K562 (cell line): ENCODE measurements at regions not wholly inside any gene's neighbourhood (a gene's known extent, or its start where the extent isn't known, plus 50 kb on each side); places are given as distances from the start of the nearest gene placed in this dataset.

Experiments
- ATAC-seq: fragments of 200-7000 bp; cut with Tn5 transposase; 3 replicates; pipeline ENCODE4 v1.9.1; 2020; ENCODE audit warnings: moderate library complexity
- BruUV-seq: library from RNA; stranded (reverse); fragments of 400-500 nt; replicated peaks from 2 replicates; lab custom pipeline; 2021; lab: Mats Ljungman, UMichigan
- CTCF ChIA-PET: fragments of 300-600 bp; formaldehyde crosslinking; extraction: SDS; loops from one replicate; lab custom pipeline; 2021; ENCODE audit warnings: low intra/inter-chr PET ratio; lab: Yijun Ruan, JAX
- POLR2A ChIA-PET: fragments of 300-600, 350-650 bp; sonication (Branson Sonifier 250); formaldehyde crosslinking; extraction: SDS; loops from one replicate; lab custom pipeline; 2021; ENCODE audit warnings: antibody characterized with exemption, inconsistent platforms; lab: Yijun Ruan, JAX
- DNase-seq, 4 experiments: peaks; one replicate each; pipeline versions ENCODE4 v3.0.0 to v3.0.0-alpha.2; 2011 to 2018; ENCODE audit warnings: low spot score in 3 of 4, mixed read lengths in 3 of 4; ENCODE audit errors: extremely low read depth in 1 of 4
- FAIRE-seq: peaks from 2 replicates; lab custom pipeline; 2011; peaks lifted over from hg19 to GRCh38; lab: Jason Lieb, UNC
- H2AFZ ChIP-seq: 2 replicates; pipeline ENCODE4 v1.6.0; 2011; ENCODE audit warnings: low read depth, low read length, control low read depth, inconsistent platforms
- H3K27ac ChIP-seq: fragments of 200-600 bp; 3 replicates; pipeline ENCODE4 v1.8.0; 2011; ENCODE audit warnings: low read depth, mild to moderate bottlenecking, control low read depth, inconsistent platforms, low read length, moderate library complexity, mixed read lengths; ENCODE audit errors: extremely low read depth
- H3K27me3 ChIP-seq, 2 experiments: fragments of 300-600 bp in 1 of 2; 2 replicates in 1 of 2; 3 replicates in 1 of 2; pipeline versions ENCODE4 v1.6.0 to v1.8.0; 2011; ENCODE audit warnings: inconsistent platforms in 2 of 2, low read length in 2 of 2, mild to moderate bottlenecking in 1 of 2, mixed read lengths in 1 of 2, moderate library complexity in 1 of 2; ENCODE audit not compliant: control insufficient read depth in 2 of 2, insufficient read depth in 2 of 2
- H3K36me3 ChIP-seq: fragments of 300-600 bp; 3 replicates; pipeline ENCODE4 v1.8.0; 2011; ENCODE audit warnings: mild to moderate bottlenecking, low read length, inconsistent platforms; ENCODE audit not compliant: control insufficient read depth, insufficient read depth
- H3K4me1 ChIP-seq, 2 experiments: fragments of 200-600 bp in 1 of 2; replicated peaks in 1 of 2; 2 replicates in 1 of 2; 3 replicates in 1 of 2; pipeline versions ENCODE4 v1.5.1 to v1.8.0; 2011; ENCODE audit warnings: inconsistent platforms in 2 of 2, low read length in 2 of 2, mild to moderate bottlenecking in 1 of 2, mixed read lengths in 1 of 2, moderate library complexity in 1 of 2; ENCODE audit not compliant: control insufficient read depth in 2 of 2, insufficient read depth in 2 of 2
- H3K4me2 ChIP-seq: 2 replicates; pipeline ENCODE4 v1.6.1; 2011; ENCODE audit warnings: low read length, control low read depth, inconsistent platforms, mixed read lengths; ENCODE audit not compliant: insufficient read depth
- H3K4me3 ChIP-seq: fragments of 200-600 bp; sonication (generic), shearing (Covaris generic); 2 replicates; pipeline ENCODE4 v1.5.1; 2016; ENCODE audit warnings: control low read depth, inconsistent platforms
- H3K79me2 ChIP-seq: fragments of 200-600 bp; 3 replicates; pipeline ENCODE4 v1.8.0; 2011; ENCODE audit warnings: low read length, inconsistent platforms; ENCODE audit not compliant: control insufficient read depth, insufficient read depth
- H3K9ac ChIP-seq, 2 experiments: 2 replicates each; pipeline versions ENCODE4 v1.6.0 to v1.6.1; 2011; ENCODE audit warnings: low read depth in 2 of 2, low read length in 2 of 2, control low read depth in 1 of 2, inconsistent platforms in 1 of 2, mild to moderate bottlenecking in 1 of 2, mixed read lengths in 1 of 2; ENCODE audit not compliant: insufficient read depth in 1 of 2
- H3K9me1 ChIP-seq: one replicate; pipeline ENCODE4 v1.6.0; 2011; ENCODE audit warnings: inconsistent platforms, mild to moderate bottlenecking, low read length, moderate library complexity; ENCODE audit not compliant: control insufficient read depth, insufficient read depth
- H3K9me3 ChIP-seq: replicated peaks from 2 replicates; pipeline ENCODE4 v1.5.1; 2011; ENCODE audit warnings: low read depth, low read length, inconsistent platforms; ENCODE audit not compliant: control insufficient read depth, insufficient read depth
- H4K20me1 ChIP-seq: replicated peaks from 2 replicates; pipeline ENCODE4 v1.6.1; 2011; ENCODE audit warnings: low read length, inconsistent platforms, mixed read lengths; ENCODE audit not compliant: control insufficient read depth, insufficient read depth
- ELK1 ChIP-seq: sonication (generic); formaldehyde crosslinking; IDR thresholded peaks from 2 replicates; pipeline ENCODE4 v1.8.1; 2022; ENCODE audit warnings: missing genetic modification reagents
- HDAC3 ChIP-seq: fragments of 450-650 bp; IDR thresholded peaks from 2 replicates; pipeline ENCODE4 v1.6.1; 2018; ENCODE audit warnings: borderline replicate concordance, mild to moderate bottlenecking, moderate library complexity; ENCODE audit not compliant: partially characterized antibody
- SIRT6 ChIP-seq: IDR thresholded peaks from one replicate; pipeline ENCODE4 v1.6.1; 2012; ENCODE audit warnings: low read depth, mild to moderate bottlenecking, control low read depth, inconsistent platforms, low read length, moderate library complexity
- TAF15 ChIP-seq: fragments of 200-400 bp; formaldehyde crosslinking; IDR thresholded peaks from 2 replicates; pipeline ENCODE4 v1.6.1; 2017; ENCODE audit warnings: mild to moderate bottlenecking, low read depth, low read length, moderate library complexity
- ZBTB43 ChIP-seq: sonication (generic); formaldehyde crosslinking; IDR thresholded peaks from 2 replicates; pipeline ENCODE4 v1.8.0; 2023; ENCODE audit warnings: mild to moderate bottlenecking, missing genetic modification reagents
- ZNF436 ChIP-seq: fragments of 250-450, 450-650 bp; sonication (Bioruptor Pico); formaldehyde crosslinking; IDR thresholded peaks from 2 replicates; pipeline ENCODE4 v1.7.0; 2020; ENCODE audit warnings: mild to moderate bottlenecking
- WGBS: fragments of 100-300 bp; shearing (Covaris generic); methylation state at CpG from one replicate; pipeline ENCODE4 v1.1.6; 2016; ENCODE audit warnings: low coverage, mixed read lengths; ENCODE audit not compliant: insufficient coverage; ENCODE audit errors: missing lambda C conversion rate; 5-methylcytosine and 5-hydroxymethylcytosine counted together
- in situ Hi-C: fragments of 300-500 bp; cut with MboI; formaldehyde crosslinking; loops from 4 replicates; pipeline ENCODE4 v1.15.0; 2018; ENCODE audit warnings: inconsistent platforms, mixed read lengths
- intact Hi-C: fragments of 100-400 bp; cut with micrococcal nuclease; formaldehyde crosslinking; loops from 2 replicates; pipeline ENCODE4 v1.14.2; 2022

GRCh38 chr7:19293431-19293830 is 148.2 kb upstream of the FERD3L start:
- no peak overlapping the region for H3K27ac ChIP-seq
- TF ChIP-seq TAF15 (no peak), HDAC3 (no peak), ZBTB43 (no peak), ELK1 (CRISPR knock-in tag) (no peak), SIRT6 (no peak), ZNF436 (CRISPR knock-in tag) (no peak)
- no TSS peak for BruUV-seq
- ChIA-PET POLR2A (no interaction called here), CTCF (no interaction called here)
- 2% methylated on average over 3 of the region's 3 CpGs for WGBS
- H3K79me2 ChIP-seq = no peaks in the 10 kb centered on the region
- H3K4me2 ChIP-seq = no peak overlapping the region
- no peak for DNase-seq
- no peak for ATAC-seq
- no peak overlapping the region for H2AFZ ChIP-seq
- H3K4me1 ChIP-seq = no peaks in the 10 kb centered on the region
- no peak overlapping the region for H3K9ac ChIP-seq
- in situ Hi-C loops = no loop called here
- H3K4me3 ChIP-seq = no peak overlapping the region
- H3K9me3 ChIP-seq = no peaks in the 10 kb centered on the region
- H3K9me1 ChIP-seq = no peaks in the 10 kb centered on the region
- no peaks in the 10 kb centered on the region for H4K20me1 ChIP-seq
- intact Hi-C loops = no loop called here
- no peak for FAIRE-seq
- H3K27me3 ChIP-seq = no peaks in the 10 kb centered on the region
- no peaks in the 10 kb centered on the region for H3K36me3 ChIP-seq
